Right cardiac atrium (tissue), 5 donors: ENCODE measurements at regions not wholly inside any gene's neighbourhood (a gene's known extent, or its start where the extent isn't known, plus 50 kb on each side); places are given as distances from the start of the nearest gene placed in this dataset.

Experiments used
- ATAC-seq, 2 donors: fragments of 200-7000 bp; cut with Tn5 transposase; one replicate each; pipeline versions ENCODE4 v1.8.0 to v1.9.1; 2020; ENCODE audit warnings: moderate library complexity in 2 of 2, mild to moderate bottlenecking in 1 of 2
- DNase-seq, 3 donors: peaks; one replicate each; pipeline ENCODE4 v3.0.0-alpha.2; 2020
- H3K27ac ChIP-seq: one replicate; pipeline ENCODE4 v1.5.1; 2013; ENCODE audit warnings: mild to moderate bottlenecking, low read length, control low read depth, moderate library complexity
- H3K27me3 ChIP-seq: one replicate; pipeline ENCODE4 v1.6.1; 2013; ENCODE audit not compliant: control insufficient read depth, insufficient read depth
- H3K4me1 ChIP-seq: one replicate; pipeline ENCODE4 v1.6.1; 2013; ENCODE audit warnings: low read length; ENCODE audit not compliant: control insufficient read depth, insufficient read depth
- H3K4me3 ChIP-seq: one replicate; pipeline ENCODE4 v1.5.1; 2013; ENCODE audit warnings: low read length, control low read depth
- H3K9me3 ChIP-seq: one replicate; pipeline ENCODE4 v1.6.1; 2013; ENCODE audit warnings: low read length; ENCODE audit not compliant: control insufficient read depth
- WGBS: extraction: QIAGEN DNeasy Blood & Tissue Kit; methylation state at CpG from one replicate; pipeline ENCODE4 v1.1.7; 2013; 5-methylcytosine and 5-hydroxymethylcytosine counted together
- intact Hi-C, 4 donors: fragments of 100-400 bp; cut with DNase I; formaldehyde crosslinking; loops; one replicate each; pipeline versions ENCODE4 v1.11.0 to v1.14.0; 2022 to 2023
- donor health status: healthy with polysubstance abuse.
- donor health status: DM: no; HTN: yes; CAD: no.
- donor health status: DM: no; HTN: no; CAD: no.
- donor health status: DM: no; HTN: yes; CAD: no; lungs with severe emphysema.
- donor health status: DM: yes; HTN: yes; CAD: no.

GRCh38 chr1:221164951-221165838 lies 286.0 kb downstream of the HLX start:
- 74% methylated on average over 4 of the region's 4 CpGs for WGBS
- ATAC-seq (no peak), DNase-seq (no peak)
- no peak overlapping the region for H3K4me3 ChIP-seq
- peak overlapping the region; percentile 57 for H3K27ac ChIP-seq
- intact Hi-C loops: loop anchor here in 1 of 4 donors (10.0 kb wide), 1 partner anchor 280 kb away; no protein-coding TSS in a partner anchor
- H3K9me3 ChIP-seq: no peaks in the 10 kb centered on the region
- H3K27me3 ChIP-seq: no peaks in the 10 kb centered on the region
- H3K4me1 ChIP-seq: peaks cover 3% of the 10 kb centered on the region

DNA sequence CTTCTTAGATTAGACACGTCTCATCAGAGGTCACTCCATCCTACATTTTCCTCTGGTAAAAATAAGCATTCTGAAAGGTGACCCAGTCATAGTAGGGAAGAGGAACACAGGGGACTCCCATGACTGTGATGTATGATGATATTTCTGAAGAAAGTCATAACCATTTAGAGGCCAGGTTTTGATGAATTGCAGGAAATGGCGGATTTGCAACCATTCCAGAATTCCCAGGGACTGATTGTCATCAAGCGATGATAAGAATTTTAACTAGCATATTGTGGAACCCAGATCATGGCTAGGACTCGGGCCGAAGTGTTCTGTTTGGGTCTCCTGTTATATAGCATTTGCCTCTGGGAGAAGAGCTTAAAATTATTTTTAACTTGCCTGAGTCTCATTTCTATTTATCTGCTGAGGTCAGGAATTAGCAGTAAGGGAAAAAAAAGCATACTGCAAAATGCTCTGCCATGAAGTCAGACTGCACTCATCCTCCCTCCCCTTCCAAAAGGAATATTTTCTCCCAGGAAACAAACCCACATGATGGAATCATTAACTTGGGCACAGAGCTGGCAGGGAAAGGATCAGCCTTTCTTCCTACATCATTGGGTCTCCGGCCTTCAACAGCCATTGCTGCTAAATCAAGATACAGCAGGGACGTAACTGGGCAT lies 286.7 kb downstream of the HLX start:
- intact Hi-C loops: loop anchor here in 1 of 4 donors (10.0 kb wide), 1 partner anchor 281 kb away; no protein-coding TSS in a partner anchor
- no peak overlapping the region for H3K4me3 ChIP-seq
- H3K9me3 ChIP-seq: no peaks in the 10 kb centered on the region
- no peak for DNase-seq
- H3K27me3 ChIP-seq: no peaks in the 10 kb centered on the region
- no peak overlapping the region for H3K27ac ChIP-seq
- H3K4me1 ChIP-seq: peaks cover 3% of the 10 kb centered on the region
- 52% methylated on average over 7 of the region's 7 CpGs for WGBS
- no peak for ATAC-seq

- Histone ChIP-seq H3K4me1 (peaks cover 3% of the 10 kb centered on the region), H3K9me3 (no peaks in the 10 kb centered on the region), H3K4me3 (no peak overlapping the region), H3K27ac (no peak overlapping the region), H3K27me3 (no peaks in the 10 kb centered on the region)
- intact Hi-C loops: loop anchor here in 1 of 4 donors (10.0 kb wide), 1 partner anchor 282 kb away; no protein-coding TSS in a partner anchor
- DNase-seq (no peak), ATAC-seq (peak in 1 of 2 donors; percentile 40)
- 88% methylated on average over 4 of the region's 4 CpGs for WGBS
Observed at GRCh38 chr1:221166559-221167318, 287.5 kb downstream of the HLX start.

- H3K4me1 ChIP-seq: peaks cover 3% of the 10 kb centered on the region
- no peak for DNase-seq
- H3K27ac ChIP-seq: no peak overlapping the region
- H3K9me3 ChIP-seq: no peaks in the 10 kb centered on the region
- no peak overlapping the region for H3K4me3 ChIP-seq
- intact Hi-C loops: loop anchor here in 1 of 4 donors (10.0 kb wide), 1 partner anchor 285 kb away; no protein-coding TSS in a partner anchor
- ATAC-seq: no peak
- no peaks in the 10 kb centered on the region for H3K27me3 ChIP-seq
- 46% methylated on average over 2 of the region's 2 CpGs for WGBS
Observed at GRCh38 chr1:221169447-221169889, 290.2 kb downstream of the HLX start.

GRCh38 chr1:221170171-221170570 lies 290.9 kb downstream of the HLX start:
- no peak for DNase-seq
- Histone ChIP-seq H3K9me3 (no peaks in the 10 kb centered on the region), H3K27ac (no peak overlapping the region), H3K4me1 (peaks cover 1% of the 10 kb centered on the region), H3K27me3 (no peaks in the 10 kb centered on the region), H3K4me3 (no peak overlapping the region)
- intact Hi-C loops: loop anchor here in 1 of 4 donors (10.0 kb wide), 1 partner anchor 265 kb away; no protein-coding TSS in a partner anchor
- ATAC-seq: no peak

DNA sequence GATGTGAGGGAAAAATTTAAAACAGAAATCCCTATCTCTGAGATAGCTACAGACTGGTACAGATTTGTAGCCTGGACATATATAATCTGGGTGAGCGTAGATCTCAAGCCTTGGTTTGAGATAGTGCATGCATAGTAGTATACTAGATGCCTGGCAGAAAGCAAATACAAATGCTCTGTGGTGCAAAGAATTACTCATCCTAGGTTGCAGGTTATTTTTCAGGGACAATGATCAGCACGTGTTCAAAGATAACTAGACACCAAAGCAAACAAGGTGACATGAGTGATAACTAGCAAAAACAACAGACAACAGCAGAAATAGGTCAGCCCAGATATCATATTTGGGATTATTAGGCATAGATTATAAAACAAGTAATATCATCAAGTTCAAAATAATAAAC lies 292.5 kb downstream of the HLX start:
- H3K27me3 ChIP-seq: no peaks in the 10 kb centered on the region
- H3K9me3 ChIP-seq: no peaks in the 10 kb centered on the region
- 87% methylated on average over 2 of the region's 2 CpGs for WGBS
- intact Hi-C loops: loop anchor here in 1 of 4 donors (10.0 kb wide), 1 partner anchor 267 kb away; no protein-coding TSS in a partner anchor
- H3K4me3 ChIP-seq: no peak overlapping the region
- no peak for ATAC-seq
- DNase-seq: no peak
- H3K27ac ChIP-seq: no peak overlapping the region
- no peaks in the 10 kb centered on the region for H3K4me1 ChIP-seq

DNA sequence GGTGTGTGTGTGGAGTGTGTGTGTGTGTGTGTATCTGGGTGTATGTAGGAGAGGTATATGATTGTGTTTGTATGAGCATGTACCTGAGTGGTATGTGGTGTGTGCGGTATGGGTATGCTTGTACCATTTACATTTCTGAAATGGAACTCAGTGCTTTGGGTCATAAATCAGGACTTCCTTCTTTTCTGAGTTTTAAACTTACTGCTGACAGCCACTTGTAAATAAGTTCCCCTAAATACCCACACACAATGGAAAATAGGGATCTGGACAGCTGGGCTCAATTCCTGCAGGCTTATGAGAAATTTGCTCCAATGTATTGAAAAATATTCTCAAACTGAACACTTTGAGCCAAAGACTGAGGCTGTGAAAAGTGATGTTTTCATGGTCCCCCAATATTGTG lies 293.6 kb downstream of the HLX start:
- intact Hi-C loops: loop anchor here in 1 of 4 donors (10.0 kb wide), 1 partner anchor 268 kb away; no protein-coding TSS in a partner anchor
- Histone ChIP-seq H3K27me3 (no peaks in the 10 kb centered on the region), H3K4me3 (no peak overlapping the region), H3K27ac (no peak overlapping the region), H3K4me1 (no peaks in the 10 kb centered on the region), H3K9me3 (no peaks in the 10 kb centered on the region)
- DNase-seq (no peak), ATAC-seq (no peak)
- 91% methylated on average over 1 of the region's 1 CpG for WGBS

DNA sequence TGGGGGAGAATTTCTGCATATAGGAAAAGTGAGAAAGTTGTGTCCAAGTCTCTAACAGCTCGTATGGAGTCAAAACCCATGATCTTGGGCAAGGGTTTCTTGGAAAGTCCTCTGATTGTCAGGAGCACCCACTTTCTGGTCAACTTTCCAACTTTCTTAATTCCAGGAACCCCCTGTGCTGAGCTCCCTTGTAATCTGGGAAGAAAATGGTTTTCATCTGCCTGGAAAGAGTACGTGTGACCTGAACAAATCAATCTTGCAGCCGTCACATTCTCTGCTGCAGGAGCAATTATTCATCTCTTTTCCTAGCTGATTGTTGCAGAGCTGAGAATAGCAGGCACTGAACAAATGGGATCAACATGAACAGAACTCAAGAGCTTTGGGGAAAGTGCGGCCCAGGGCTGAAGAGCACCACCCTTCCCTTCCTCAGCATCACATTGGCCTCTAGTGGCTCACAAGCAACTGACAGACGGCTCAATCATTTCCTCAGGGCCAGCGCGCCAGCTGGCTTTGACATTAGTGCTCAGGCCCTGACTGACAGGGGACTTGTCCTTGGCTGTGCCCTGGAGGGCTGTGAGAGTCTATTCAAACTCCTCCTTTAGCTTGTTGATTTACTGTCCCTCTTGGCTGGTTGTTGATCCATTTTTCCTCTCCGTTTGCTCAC lies 295.2 kb downstream of the HLX start:
- Histone ChIP-seq H3K4me3 (no peak overlapping the region), H3K27me3 (no peaks in the 10 kb centered on the region), H3K27ac (no peak overlapping the region), H3K4me1 (no peaks in the 10 kb centered on the region), H3K9me3 (no peaks in the 10 kb centered on the region)
- intact Hi-C loops: loop anchor here in 1 of 4 donors (10.0 kb wide), 1 partner anchor 270 kb away; no protein-coding TSS in a partner anchor
- 40% methylated on average over 8 of the region's 8 CpGs for WGBS
- ATAC-seq (peak; percentile 86 to 94), DNase-seq (peak; percentile 57 to 89 (median 86))

GRCh38 chr1:221175249-221175648 lies 296.0 kb downstream of the HLX start:
- Histone ChIP-seq H3K9me3 (no peaks in the 10 kb centered on the region), H3K4me3 (no peak overlapping the region), H3K27me3 (no peaks in the 10 kb centered on the region), H3K4me1 (no peaks in the 10 kb centered on the region), H3K27ac (no peak overlapping the region)
- intact Hi-C loops: loop anchor here in 1 of 4 donors (10.0 kb wide), 1 partner anchor 270 kb away; no protein-coding TSS in a partner anchor
- WGBS: 75% methylated on average over 2 of the region's 2 CpGs
- no peak for ATAC-seq
- DNase-seq: no peak

GRCh38 chr1:221180704-221181368 lies 301.6 kb downstream of the HLX start:
- ATAC-seq: no peak
- no peaks in the 10 kb centered on the region for H3K9me3 ChIP-seq
- H3K4me3 ChIP-seq: no peak overlapping the region
- 93% methylated on average over 1 of the region's 1 CpG for WGBS
- intact Hi-C loops: no loop called here
- no peak for DNase-seq
- no peaks in the 10 kb centered on the region for H3K27me3 ChIP-seq
- H3K27ac ChIP-seq: no peak overlapping the region
- no peaks in the 10 kb centered on the region for H3K4me1 ChIP-seq
